Cardiac muscle cell (in vitro differentiated cells and primary cell): ENCODE measurements at regions not wholly inside any gene's neighbourhood (a gene's known extent, or its start where the extent isn't known, plus 50 kb on each side); places are given as distances from the start of the nearest gene placed in this dataset.

Experiments used
- DNase-seq, 2 donors: peaks; one replicate each; pipeline versions ENCODE4 v3.0.0 to v3.0.0-alpha.2; 2010 to 2017; ENCODE audit warnings: low read depth in 1 of 2, low spot score in 1 of 2
- H3K27ac ChIP-seq: fragments of 200-600 bp; sonication (generic); 2 replicates; pipeline ENCODE4 v1.5.1; 2016
- H3K27me3 ChIP-seq: fragments of 200-600 bp; sonication (generic); 2 replicates; pipeline ENCODE4 v1.6.0; 2016; ENCODE audit warnings: control low read depth
- H3K36me3 ChIP-seq: fragments of 200-600 bp; sonication (generic); 2 replicates; pipeline ENCODE4 v1.5.1; 2016; ENCODE audit warnings: control low read depth
- H3K4me1 ChIP-seq: fragments of 200-600 bp; sonication (generic); 2 replicates; pipeline ENCODE4 v1.8.1; 2017; ENCODE audit warnings: low read depth, mild to moderate bottlenecking, mixed run types
- H3K4me3 ChIP-seq: fragments of 200-600 bp; sonication (generic); 2 replicates; pipeline ENCODE4 v1.5.1; 2016; ENCODE audit warnings: mild to moderate bottlenecking
- H3K9me3 ChIP-seq: fragments of 200-600 bp; sonication (generic); 2 replicates; pipeline ENCODE4 v1.5.1; 2017; ENCODE audit warnings: low read depth, mild to moderate bottlenecking, control low read depth
- CTCF ChIP-seq: IDR thresholded peaks from 2 replicates; pipeline ENCODE4 v1.5.1; 2012; ENCODE audit warnings: low read depth, mild to moderate bottlenecking, low read length

GRCh38 chr5:93008502-93009207 lies 572.4 kb downstream of the NR2F1-AS1 start:
- H3K27ac ChIP-seq, result no peak overlapping the region
- no peaks in the 10 kb centered on the region for H3K4me1 ChIP-seq
- no peaks in the 10 kb centered on the region for H3K9me3 ChIP-seq
- no peak for TF ChIP-seq CTCF
- H3K36me3 ChIP-seq, result no peaks in the 10 kb centered on the region
- peaks cover 71% of the 10 kb centered on the region for H3K27me3 ChIP-seq
- no peak overlapping the region for H3K4me3 ChIP-seq
- peak in 1 of 2 donors; percentile 72 for DNase-seq

- H3K27ac ChIP-seq, result no peak overlapping the region
- H3K27me3 ChIP-seq, result peaks cover 71% of the 10 kb centered on the region
- no peaks in the 10 kb centered on the region for H3K9me3 ChIP-seq
- DNase-seq, result no peak
- no peaks in the 10 kb centered on the region for H3K4me1 ChIP-seq
- no peak for TF ChIP-seq CTCF
- H3K4me3 ChIP-seq, result no peak overlapping the region
- H3K36me3 ChIP-seq, result no peaks in the 10 kb centered on the region
Observed at GRCh38 chr5:93006915-93007314, 574.1 kb downstream of the NR2F1-AS1 start.

GRCh38 chr5:92998456-92998855 lies 582.6 kb downstream of the NR2F1-AS1 start:
- peaks cover 72% of the 10 kb centered on the region for H3K27me3 ChIP-seq
- no peak overlapping the region for H3K4me3 ChIP-seq
- no peaks in the 10 kb centered on the region for H3K4me1 ChIP-seq
- TF ChIP-seq CTCF, result no peak
- no peak overlapping the region for H3K27ac ChIP-seq
- H3K36me3 ChIP-seq, result no peaks in the 10 kb centered on the region
- DNase-seq, result no peak
- H3K9me3 ChIP-seq, result no peaks in the 10 kb centered on the region

- H3K9me3 ChIP-seq, result no peaks in the 10 kb centered on the region
- no peak overlapping the region for H3K27ac ChIP-seq
- H3K27me3 ChIP-seq, result peaks cover 65% of the 10 kb centered on the region
- no peak for DNase-seq
- no peaks in the 10 kb centered on the region for H3K4me1 ChIP-seq
- no peak overlapping the region for H3K4me3 ChIP-seq
- TF ChIP-seq CTCF, result no peak
- H3K36me3 ChIP-seq, result no peaks in the 10 kb centered on the region
Observed at GRCh38 chr5:92994392-92994791, 586.6 kb downstream of the NR2F1-AS1 start.

GRCh38 chr5:92992073-92992472 lies 588.9 kb downstream of the NR2F1-AS1 start:
- no peaks in the 10 kb centered on the region for H3K4me1 ChIP-seq
- no peak overlapping the region for H3K4me3 ChIP-seq
- H3K27ac ChIP-seq, result no peak overlapping the region
- no peak for DNase-seq
- H3K27me3 ChIP-seq, result peaks cover 60% of the 10 kb centered on the region
- no peaks in the 10 kb centered on the region for H3K36me3 ChIP-seq
- TF ChIP-seq CTCF, result no peak
- no peaks in the 10 kb centered on the region for H3K9me3 ChIP-seq
